H9 (cell line): ENCODE measurements at regions not wholly inside any gene's neighbourhood (a gene's known extent, or its start where the extent isn't known, plus 50 kb on each side); places are given as distances from the start of the nearest gene placed in this dataset.

Experiments used
- DNase-seq: peaks from one replicate; pipeline ENCODE4 v3.0.0-alpha.2; 2017
- H2AFZ ChIP-seq: one replicate; pipeline ENCODE4 v1.6.1; 2013; ENCODE audit warnings: mild to moderate bottlenecking, low read length, control low read depth, moderate library complexity
- H2AK5ac ChIP-seq: 2 replicates; pipeline ENCODE4 v1.6.1; 2013; ENCODE audit warnings: low read length, control low read depth, mixed read lengths; ENCODE audit not compliant: insufficient read length
- H2BK120ac ChIP-seq: one replicate; pipeline ENCODE4 v1.6.1; 2013; ENCODE audit warnings: low read depth, mild to moderate bottlenecking, low read length, control low read depth, inconsistent platforms; ENCODE audit not compliant: poor library complexity, severe bottlenecking
- H2BK12ac ChIP-seq: 2 replicates; pipeline ENCODE4 v1.6.1; 2013; ENCODE audit warnings: low read length, control low read depth, mixed read lengths, low read depth; ENCODE audit not compliant: insufficient read length
- H2BK15ac ChIP-seq: 2 replicates; pipeline ENCODE4 v1.6.1; 2013; ENCODE audit warnings: low read depth, low read length, control low read depth
- H2BK20ac ChIP-seq: one replicate; pipeline ENCODE4 v1.6.1; 2013; ENCODE audit warnings: low read depth, mild to moderate bottlenecking, low read length, control low read depth, inconsistent platforms; ENCODE audit not compliant: poor library complexity, severe bottlenecking
- H2BK5ac ChIP-seq: 2 replicates; pipeline ENCODE4 v1.6.1; 2013; ENCODE audit warnings: low read length, control low read depth, mixed read lengths; ENCODE audit not compliant: insufficient read length
- H3K14ac ChIP-seq: 2 replicates; pipeline ENCODE4 v1.6.1; 2013; ENCODE audit warnings: low read length, control low read depth; ENCODE audit not compliant: insufficient read depth
- H3K18ac ChIP-seq: 2 replicates; pipeline ENCODE4 v1.6.1; 2013; ENCODE audit warnings: low read depth, mild to moderate bottlenecking, mixed read lengths, low read length, control low read depth; ENCODE audit not compliant: insufficient read length
- H3K23ac ChIP-seq: 2 replicates; pipeline ENCODE4 v1.6.1; 2013; ENCODE audit warnings: low read length, control low read depth, mixed read lengths, low read depth; ENCODE audit not compliant: insufficient read length
- H3K23me2 ChIP-seq: 2 replicates; pipeline ENCODE4 v1.6.1; 2013; ENCODE audit warnings: low read depth, mild to moderate bottlenecking, mixed read lengths, low read length, control low read depth; ENCODE audit not compliant: insufficient read length, poor library complexity, severe bottlenecking
- H3K27ac ChIP-seq: 2 replicates; pipeline ENCODE4 v1.5.1; 2013; ENCODE audit warnings: low read length, control low read depth, mixed read lengths, low read depth; ENCODE audit not compliant: insufficient read length
- H3K27me3 ChIP-seq: 2 replicates; pipeline ENCODE4 v1.6.1; 2013; ENCODE audit warnings: low read length, control low read depth, inconsistent platforms; ENCODE audit not compliant: insufficient read depth
- H3K4ac ChIP-seq: 2 replicates; pipeline ENCODE4 v1.6.1; 2013; ENCODE audit warnings: low read depth, mild to moderate bottlenecking, control low read depth, inconsistent platforms, low read length, moderate library complexity
- H3K4me1 ChIP-seq: 2 replicates; pipeline ENCODE4 v1.6.1; 2013; ENCODE audit warnings: low read length, control low read depth, inconsistent platforms; ENCODE audit not compliant: insufficient read depth
- H3K4me2 ChIP-seq: 2 replicates; pipeline ENCODE4 v1.6.1; 2013; ENCODE audit warnings: low read length, control low read depth, mixed read lengths; ENCODE audit not compliant: insufficient read length, insufficient read depth
- H3K56ac ChIP-seq: 2 replicates; pipeline ENCODE4 v1.6.1; 2013; ENCODE audit warnings: low read depth, mild to moderate bottlenecking, mixed read lengths, low read length, control low read depth; ENCODE audit not compliant: insufficient read length
- H3K79me1 ChIP-seq: 2 replicates; pipeline ENCODE4 v1.6.1; 2013; ENCODE audit warnings: low read depth, mild to moderate bottlenecking, moderate library complexity, low read length, control low read depth, inconsistent platforms; ENCODE audit not compliant: insufficient read depth, poor library complexity, severe bottlenecking
- H3K79me2 ChIP-seq: 2 replicates; pipeline ENCODE4 v1.6.1; 2013; ENCODE audit warnings: low read length, control low read depth, inconsistent platforms; ENCODE audit not compliant: insufficient read depth
- H3K9ac ChIP-seq: 2 replicates; pipeline ENCODE4 v1.6.1; 2013; ENCODE audit warnings: low read length, control low read depth, mixed read lengths; ENCODE audit not compliant: insufficient read length; ENCODE audit errors: extremely low read depth
- H3K9me3 ChIP-seq: one replicate; pipeline ENCODE4 v1.6.1; 2013; ENCODE audit warnings: low read depth, low read length, inconsistent platforms; ENCODE audit not compliant: control insufficient read depth
- H3T11ph ChIP-seq: one replicate; pipeline ENCODE4 v1.6.1; 2013; ENCODE audit warnings: mild to moderate bottlenecking, low read length, control low read depth, inconsistent platforms
- H4K20me1 ChIP-seq: one replicate; pipeline ENCODE4 v1.6.1; 2013; ENCODE audit not compliant: control insufficient read depth, insufficient read length, insufficient read depth
- H4K5ac ChIP-seq: 2 replicates; pipeline ENCODE4 v1.6.1; 2013; ENCODE audit warnings: low read depth, mild to moderate bottlenecking, mixed read lengths, low read length, control low read depth; ENCODE audit not compliant: insufficient read length
- H4K8ac ChIP-seq: replicated peaks from 2 replicates; pipeline ENCODE4 v1.6.1; 2013; ENCODE audit warnings: low read length, control low read depth, mixed read lengths, low read depth; ENCODE audit not compliant: insufficient read length
- H4K91ac ChIP-seq: 2 replicates; pipeline ENCODE4 v1.6.1; 2013; ENCODE audit warnings: low read depth, mild to moderate bottlenecking, moderate library complexity, mixed read lengths, low read length, control low read depth; ENCODE audit not compliant: insufficient read length
- H3K27ac Mint-ChIP-seq, 3 experiments: 2 replicates in 2 of 3; 3 replicates in 1 of 3; pipeline ENCODE4 v1.8.0; 2020 to 2021; ENCODE audit warnings: mixed read lengths in 3 of 3, mild to moderate bottlenecking in 1 of 3, moderate library complexity in 1 of 3
- H3K27me3 Mint-ChIP-seq: 2 replicates; pipeline ENCODE4 v1.8.0; 2021; ENCODE audit warnings: low read depth, mild to moderate bottlenecking, moderate library complexity, mixed read lengths
- H3K36me3 Mint-ChIP-seq, 3 experiments: 2 replicates in 2 of 3; 3 replicates in 1 of 3; pipeline ENCODE4 v1.8.0; 2020 to 2021; ENCODE audit warnings: low read depth in 3 of 3, mixed read lengths in 3 of 3; ENCODE audit not compliant: insufficient read depth in 1 of 3
- H3K4me1 Mint-ChIP-seq, 2 experiments: 2 replicates each; pipeline ENCODE4 v1.8.0; 2020; ENCODE audit warnings: mixed read lengths in 2 of 2
- H3K4me3 Mint-ChIP-seq, 2 experiments: 2 replicates in 1 of 2; 3 replicates in 1 of 2; pipeline ENCODE4 v1.8.0; 2020 to 2021; ENCODE audit warnings: mild to moderate bottlenecking in 2 of 2, mixed read lengths in 2 of 2, moderate library complexity in 1 of 2
- H3K9me3 Mint-ChIP-seq, 2 experiments: 2 replicates in 1 of 2; 3 replicates in 1 of 2; pipeline ENCODE4 v1.8.0; 2020; ENCODE audit warnings: mild to moderate bottlenecking in 2 of 2, mixed read lengths in 2 of 2, moderate library complexity in 1 of 2
- WGBS: extraction: QIAGEN DNeasy Blood & Tissue Kit; methylation state at CpG from one replicate; pipeline ENCODE4 v1.1.7; 2013; ENCODE audit warnings: missing lambda C conversion rate, low lambda C conversion rate, mixed read lengths; ENCODE audit not compliant: insufficient read length; ENCODE audit errors: extremely low coverage; 5-methylcytosine and 5-hydroxymethylcytosine counted together
- TF ChIP-seq, protein P1 (sequence below): fragments of 200-600 bp; sonication (generic); conservative IDR thresholded peaks from 3 replicates; pipeline ENCODE4 v1.8.0; 2021; ENCODE audit warnings: antibody characterized with exemption, mild to moderate bottlenecking

DNA sequence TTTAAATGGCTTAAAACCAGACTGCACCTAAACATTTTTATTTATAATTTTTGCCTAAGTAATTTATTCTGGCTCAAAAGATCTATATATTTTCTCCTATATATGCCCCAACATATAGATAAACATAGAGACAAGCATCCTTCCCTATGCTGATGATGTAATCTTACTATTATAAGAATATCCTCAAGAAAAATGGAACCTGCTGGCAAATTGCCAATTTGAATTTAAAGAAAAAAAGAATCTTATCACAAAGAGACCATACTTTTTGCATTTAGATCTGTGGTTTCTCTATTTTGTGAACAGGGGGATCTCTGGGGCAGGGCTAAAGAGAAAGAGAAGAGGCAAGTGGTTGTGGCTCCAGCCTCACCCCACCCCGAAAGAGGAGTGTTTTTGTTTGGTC lies 107.2 kb upstream of the CMC1 start:
- Mint-ChIP-seq H3K36me3 (no peaks in the 10 kb centered on the region), H3K27ac (no peak overlapping the region), H3K9me3 (no peaks in the 10 kb centered on the region), H3K27me3 (no peaks in the 10 kb centered on the region), H3K4me3 (no peak overlapping the region), H3K4me1 (peaks cover 4 to 5% of the 10 kb centered on the region in 2 experiments)
- Histone ChIP-seq H3K4ac (no peak overlapping the region), H4K91ac (no peak overlapping the region), H4K20me1 (no peaks in the 10 kb centered on the region), H3K23me2 (no peaks in the 10 kb centered on the region), H3K79me1 (no peaks in the 10 kb centered on the region), H4K8ac (no peak overlapping the region), H3K9ac (no peak overlapping the region), H3K14ac (no peak overlapping the region), H2BK20ac (no peak overlapping the region), H2BK15ac (no peak overlapping the region), H3K79me2 (no peaks in the 10 kb centered on the region), H3K27me3 (no peaks in the 10 kb centered on the region), H2BK12ac (no peak overlapping the region), H2AFZ (no peak overlapping the region), H3T11ph (no peak overlapping the region), H4K5ac (no peak overlapping the region), H3K23ac (no peak overlapping the region), H3K18ac (no peak overlapping the region), H3K27ac (no peak overlapping the region), H2AK5ac (no peak overlapping the region), H3K9me3 (no peaks in the 10 kb centered on the region), H3K4me1 (no peaks in the 10 kb centered on the region), H3K56ac (no peak overlapping the region), H2BK5ac (no peak overlapping the region), H3K4me2 (no peak overlapping the region), H2BK120ac (no peak overlapping the region)
- WGBS: no CpG with 5 or more reads among the region's 1 CpG
- TF ChIP-seq, protein P1, sequence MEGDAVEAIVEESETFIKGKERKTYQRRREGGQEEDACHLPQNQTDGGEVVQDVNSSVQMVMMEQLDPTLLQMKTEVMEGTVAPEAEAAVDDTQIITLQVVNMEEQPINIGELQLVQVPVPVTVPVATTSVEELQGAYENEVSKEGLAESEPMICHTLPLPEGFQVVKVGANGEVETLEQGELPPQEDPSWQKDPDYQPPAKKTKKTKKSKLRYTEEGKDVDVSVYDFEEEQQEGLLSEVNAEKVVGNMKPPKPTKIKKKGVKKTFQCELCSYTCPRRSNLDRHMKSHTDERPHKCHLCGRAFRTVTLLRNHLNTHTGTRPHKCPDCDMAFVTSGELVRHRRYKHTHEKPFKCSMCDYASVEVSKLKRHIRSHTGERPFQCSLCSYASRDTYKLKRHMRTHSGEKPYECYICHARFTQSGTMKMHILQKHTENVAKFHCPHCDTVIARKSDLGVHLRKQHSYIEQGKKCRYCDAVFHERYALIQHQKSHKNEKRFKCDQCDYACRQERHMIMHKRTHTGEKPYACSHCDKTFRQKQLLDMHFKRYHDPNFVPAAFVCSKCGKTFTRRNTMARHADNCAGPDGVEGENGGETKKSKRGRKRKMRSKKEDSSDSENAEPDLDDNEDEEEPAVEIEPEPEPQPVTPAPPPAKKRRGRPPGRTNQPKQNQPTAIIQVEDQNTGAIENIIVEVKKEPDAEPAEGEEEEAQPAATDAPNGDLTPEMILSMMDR: no peak
- DNase-seq: no peak
